HEK293T (cell line): ENCODE measurements at regions not wholly inside any gene's neighbourhood (a gene's known extent, or its start where the extent isn't known, plus 50 kb on each side); places are given as distances from the start of the nearest gene placed in this dataset.

Source experiments
- ELF4 ChIP-seq: fragments of 450-650 bp; IDR thresholded peaks from 2 replicates; pipeline ENCODE4 v1.6.1; 2017; ENCODE audit warnings: antibody characterized with exemption
- HDGF ChIP-seq: fragments of 450-650 bp; IDR thresholded peaks from 2 replicates; pipeline ENCODE4 v1.6.1; 2017; ENCODE audit warnings: antibody characterized with exemption, borderline replicate concordance
- TARDBP ChIP-seq: fragments of 450-650 bp; IDR thresholded peaks from 2 replicates; pipeline ENCODE4 v1.6.1; 2016
- ZNF384 ChIP-seq: fragments of 450-650 bp; IDR thresholded peaks from 2 replicates; pipeline ENCODE4 v1.6.1; 2016
- TF ChIP-seq, protein P1 (sequence below): fragments of 450-650 bp; IDR thresholded peaks from 2 replicates; pipeline ENCODE4 v1.6.1; 2016

- TF ChIP-seq TARDBP (no peak), HDGF (no peak), ZNF384 (no peak), ELF4 (no peak)
- TF ChIP-seq, protein P1, sequence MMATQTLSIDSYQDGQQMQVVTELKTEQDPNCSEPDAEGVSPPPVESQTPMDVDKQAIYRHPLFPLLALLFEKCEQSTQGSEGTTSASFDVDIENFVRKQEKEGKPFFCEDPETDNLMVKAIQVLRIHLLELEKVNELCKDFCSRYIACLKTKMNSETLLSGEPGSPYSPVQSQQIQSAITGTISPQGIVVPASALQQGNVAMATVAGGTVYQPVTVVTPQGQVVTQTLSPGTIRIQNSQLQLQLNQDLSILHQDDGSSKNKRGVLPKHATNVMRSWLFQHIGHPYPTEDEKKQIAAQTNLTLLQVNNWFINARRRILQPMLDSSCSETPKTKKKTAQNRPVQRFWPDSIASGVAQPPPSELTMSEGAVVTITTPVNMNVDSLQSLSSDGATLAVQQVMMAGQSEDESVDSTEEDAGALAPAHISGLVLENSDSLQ: no peak
Measured at GRCh38 chr2:65710356-65710755, 278.0 kb upstream of the SPRED2 start.
